Lower leg skin (tissue), 4 donors: ENCODE measurements at regions not wholly inside any gene's neighbourhood (a gene's known extent, or its start where the extent isn't known, plus 50 kb on each side); places are given as distances from the start of the nearest gene placed in this dataset.
"Not testable (repeated sequence)": the region's sequence is repeated elsewhere in the genome, so short reads cannot be mapped to it uniquely, and the experiment has no call there.

Experiments used
- DNase-seq, 2 donors: peaks; one replicate each; pipeline ENCODE4 v3.0.0-alpha.2; 2019; ENCODE audit warnings: low spot score in 2 of 2
- H3K4me3 ChIP-seq: fragments of 200-600 bp; sonication (generic); 2 replicates; pipeline ENCODE4 v1.5.1; 2017; ENCODE audit warnings: mild to moderate bottlenecking, low read depth; ENCODE audit not compliant: poor library complexity, severe bottlenecking
- POLR2A ChIP-seq, 2 donors: fragments of 450-650 bp; IDR thresholded peaks; one replicate each; pipeline ENCODE4 v1.6.1; 2016 to 2017; ENCODE audit warnings: antibody characterized with exemption in 2 of 2, mild to moderate bottlenecking in 1 of 2, moderate library complexity in 1 of 2
- WGBS, 2 donors: methylation state at CpG; one replicate each; pipeline ENCODE4 v1.1.5; 2018; 5-methylcytosine and 5-hydroxymethylcytosine counted together
- intact Hi-C: fragments of 100-400 bp; cut with DNase I; formaldehyde crosslinking; loops from one replicate; pipeline ENCODE4 v1.15.0; 2023; ENCODE audit warnings: low total_unique reads
- TF ChIP-seq, protein P1 (sequence below), 3 donors: fragments of 450-650 bp; IDR thresholded peaks; one replicate each; pipeline ENCODE4 v1.5.1; 2016; ENCODE audit warnings: antibody characterized with exemption in 3 of 3, mild to moderate bottlenecking in 3 of 3, moderate library complexity in 2 of 3

DNA sequence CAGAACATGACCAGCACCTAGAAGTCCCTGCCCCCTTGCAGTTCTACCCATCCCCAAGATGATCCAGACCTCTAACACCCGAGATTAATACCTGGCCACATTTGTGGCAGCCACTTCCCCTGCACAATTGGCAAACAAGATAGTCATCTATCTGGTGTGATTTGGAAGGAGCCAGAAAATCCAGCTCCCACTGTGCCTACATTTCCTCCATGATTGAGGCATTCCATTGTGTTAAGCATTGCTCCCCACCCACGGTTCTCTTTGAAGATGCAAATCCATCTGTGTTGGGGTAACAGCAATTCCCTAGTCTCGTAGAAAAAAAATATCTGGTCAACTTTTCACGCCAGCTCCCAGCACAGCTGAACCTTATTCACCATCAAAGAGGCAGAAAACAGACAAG, 405.0 kb downstream of the BCOR start:
- no peak overlapping the region for H3K4me3 ChIP-seq
- 54 to 61% methylated on average over 4 of the region's 4 CpGs for WGBS, 2 donors
- intact Hi-C loops: no loop called here
- no peak for TF ChIP-seq POLR2A (IDR thresholded peaks at IDR 0.05)
- TF ChIP-seq, protein P1, sequence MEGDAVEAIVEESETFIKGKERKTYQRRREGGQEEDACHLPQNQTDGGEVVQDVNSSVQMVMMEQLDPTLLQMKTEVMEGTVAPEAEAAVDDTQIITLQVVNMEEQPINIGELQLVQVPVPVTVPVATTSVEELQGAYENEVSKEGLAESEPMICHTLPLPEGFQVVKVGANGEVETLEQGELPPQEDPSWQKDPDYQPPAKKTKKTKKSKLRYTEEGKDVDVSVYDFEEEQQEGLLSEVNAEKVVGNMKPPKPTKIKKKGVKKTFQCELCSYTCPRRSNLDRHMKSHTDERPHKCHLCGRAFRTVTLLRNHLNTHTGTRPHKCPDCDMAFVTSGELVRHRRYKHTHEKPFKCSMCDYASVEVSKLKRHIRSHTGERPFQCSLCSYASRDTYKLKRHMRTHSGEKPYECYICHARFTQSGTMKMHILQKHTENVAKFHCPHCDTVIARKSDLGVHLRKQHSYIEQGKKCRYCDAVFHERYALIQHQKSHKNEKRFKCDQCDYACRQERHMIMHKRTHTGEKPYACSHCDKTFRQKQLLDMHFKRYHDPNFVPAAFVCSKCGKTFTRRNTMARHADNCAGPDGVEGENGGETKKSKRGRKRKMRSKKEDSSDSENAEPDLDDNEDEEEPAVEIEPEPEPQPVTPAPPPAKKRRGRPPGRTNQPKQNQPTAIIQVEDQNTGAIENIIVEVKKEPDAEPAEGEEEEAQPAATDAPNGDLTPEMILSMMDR (IDR thresholded peaks at IDR 0.05): no peak
- DNase-seq: peak in 1 of 2 donors; percentile 15

DNA sequence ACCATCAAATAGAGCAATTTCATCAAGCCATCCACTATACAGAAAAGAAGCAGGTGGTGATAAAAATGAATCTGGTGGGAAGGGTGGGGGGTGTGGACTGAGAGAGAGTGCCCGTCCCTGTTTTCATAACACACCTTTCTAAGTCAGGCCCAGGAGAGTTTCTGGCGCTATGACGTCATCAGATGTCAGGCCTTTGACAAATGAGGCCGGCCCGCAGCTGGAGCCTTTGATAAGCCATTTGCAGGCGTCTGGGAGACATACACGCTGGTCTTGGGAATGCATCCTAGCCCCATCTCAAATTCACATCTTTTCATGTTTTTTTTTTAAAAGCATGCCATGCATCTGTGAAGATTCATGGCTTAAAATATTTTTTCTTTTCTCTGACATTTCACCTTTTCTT, 404.5 kb downstream of the BCOR start:
- no peak overlapping the region for H3K4me3 ChIP-seq
- TF ChIP-seq POLR2A (IDR thresholded peaks at IDR 0.05): no peak
- TF ChIP-seq, protein P1 (IDR thresholded peaks at IDR 0.05): no peak
- peak in 1 of 2 donors; percentile 39 for DNase-seq
- WGBS, 2 donors: 48 to 56% methylated on average over 7 of the region's 7 CpGs
- intact Hi-C loops: no loop called here

DNA sequence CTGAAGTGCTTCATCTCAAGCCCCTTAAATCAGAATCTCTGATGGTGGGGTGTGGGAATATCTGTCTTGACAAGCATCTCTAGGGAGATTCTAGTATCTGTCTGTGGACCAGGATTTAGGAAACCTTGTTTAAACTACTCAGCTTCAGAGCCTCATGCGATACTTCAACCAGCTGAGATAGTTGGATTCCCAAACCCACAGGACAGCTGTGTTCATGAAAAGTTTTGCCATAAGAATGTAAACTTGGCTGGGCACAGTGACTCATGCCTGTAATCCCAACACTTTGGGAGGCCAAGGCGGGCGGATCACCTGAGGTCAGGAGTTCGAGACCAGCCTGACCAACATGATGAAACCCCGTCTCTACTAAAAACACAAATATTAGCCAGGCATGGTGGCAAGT, 395.1 kb downstream of the BCOR start:
- H3K4me3 ChIP-seq, DNase-seq, intact Hi-C loops: not testable (repeated sequence)
- WGBS, 2 donors: 91 to 95% methylated on average over 5 of the region's 5 CpGs

DNA sequence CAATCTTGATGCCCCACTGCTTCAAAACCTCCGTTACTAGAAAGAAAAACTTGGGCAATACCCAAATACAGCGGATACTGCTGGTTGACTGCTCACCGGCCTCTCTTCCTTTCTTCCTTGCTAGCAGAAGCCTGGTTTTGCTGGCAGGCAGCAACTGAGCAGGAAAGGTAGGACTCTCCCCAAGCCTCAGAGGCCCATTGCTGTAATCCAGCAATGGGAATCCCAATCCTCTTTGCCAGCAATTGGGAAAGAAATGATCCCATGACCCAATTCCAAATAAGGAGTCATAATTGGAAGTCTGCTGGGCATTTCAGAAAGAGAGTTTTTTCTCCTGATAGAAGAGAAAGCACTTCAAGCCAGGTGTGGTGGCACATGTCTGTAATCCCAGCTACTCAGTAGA, 394.5 kb downstream of the BCOR start:
- 71 to 91% methylated on average over 3 of the region's 3 CpGs for WGBS, 2 donors
- H3K4me3 ChIP-seq: no peak overlapping the region
- TF ChIP-seq POLR2A (IDR thresholded peaks at IDR 0.05): no peak
- TF ChIP-seq, protein P1 (IDR thresholded peaks at IDR 0.05): no peak
- intact Hi-C loops: no loop called here
- DNase-seq: peak in 1 of 2 donors; percentile 49

DNA sequence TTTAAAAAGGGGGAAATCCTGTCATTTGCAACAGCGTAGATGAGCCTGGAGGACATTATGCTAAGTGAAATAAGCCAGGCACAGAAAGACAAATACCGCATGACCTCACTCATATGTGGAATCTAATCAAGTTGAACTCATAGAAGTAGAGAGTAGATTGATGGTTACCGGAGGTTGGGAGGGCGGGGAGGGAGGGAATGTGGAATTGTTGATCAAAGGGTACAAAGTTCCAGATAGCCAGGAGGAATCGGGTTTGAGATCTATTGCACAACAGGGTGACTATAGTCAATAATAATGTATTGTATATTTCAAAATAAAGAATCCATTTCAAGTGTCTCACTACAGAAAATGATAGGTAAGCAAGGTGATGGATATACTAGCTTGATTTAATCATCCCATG, 393.2 kb downstream of the BCOR start:
- intact Hi-C loops: no loop called here
- no peak for DNase-seq
- H3K4me3 ChIP-seq: no peak overlapping the region
- TF ChIP-seq, protein P1 (IDR thresholded peaks at IDR 0.05): no peak
- no peak for TF ChIP-seq POLR2A (IDR thresholded peaks at IDR 0.05)
- 86 to 89% methylated on average over 5 of the region's 5 CpGs for WGBS, 2 donors

DNA sequence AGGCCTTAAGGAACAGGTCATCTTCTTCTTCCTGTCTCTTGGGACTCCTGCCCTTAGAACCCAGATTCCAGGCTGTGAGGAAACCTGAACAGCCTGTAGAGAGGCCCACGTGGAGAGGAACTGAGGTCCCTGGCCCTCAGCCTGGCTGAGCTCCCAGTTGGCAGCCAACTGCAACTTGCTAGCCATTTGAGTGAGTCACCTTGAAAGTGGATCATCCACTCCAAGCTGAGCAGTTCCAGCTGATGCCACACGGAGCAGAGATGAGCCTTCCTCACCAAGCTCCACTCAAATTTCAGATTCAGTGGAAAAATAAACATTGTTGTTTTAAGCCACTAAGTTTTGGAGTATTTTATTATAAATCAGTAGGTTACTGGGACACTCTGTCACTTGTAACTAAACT, 392.5 kb downstream of the BCOR start:
- 4 to 9% methylated on average over 2 of the region's 2 CpGs for WGBS, 2 donors
- peak; percentile 31 to 90 for DNase-seq
- H3K4me3 ChIP-seq: no peak overlapping the region
- TF ChIP-seq POLR2A (IDR thresholded peaks at IDR 0.05): no peak
- TF ChIP-seq, protein P1 (IDR thresholded peaks at IDR 0.05): no peak
- intact Hi-C loops: no loop called here
